Superior temporal gyrus (tissue), 1 donor: ENCODE measurements at regions not wholly inside any gene's neighbourhood (a gene's known extent, or its start where the extent isn't known, plus 50 kb on each side); places are given as distances from the start of the nearest gene placed in this dataset.
"Not testable (repeated sequence)": the region's sequence is repeated elsewhere in the genome, so short reads cannot be mapped to it uniquely, and the experiment has no call there.

Source experiments
- DNase-seq: peaks from one replicate; pipeline ENCODE4 v3.0.0-alpha.2; 2016; ENCODE audit errors: extremely low spot score

DNA sequence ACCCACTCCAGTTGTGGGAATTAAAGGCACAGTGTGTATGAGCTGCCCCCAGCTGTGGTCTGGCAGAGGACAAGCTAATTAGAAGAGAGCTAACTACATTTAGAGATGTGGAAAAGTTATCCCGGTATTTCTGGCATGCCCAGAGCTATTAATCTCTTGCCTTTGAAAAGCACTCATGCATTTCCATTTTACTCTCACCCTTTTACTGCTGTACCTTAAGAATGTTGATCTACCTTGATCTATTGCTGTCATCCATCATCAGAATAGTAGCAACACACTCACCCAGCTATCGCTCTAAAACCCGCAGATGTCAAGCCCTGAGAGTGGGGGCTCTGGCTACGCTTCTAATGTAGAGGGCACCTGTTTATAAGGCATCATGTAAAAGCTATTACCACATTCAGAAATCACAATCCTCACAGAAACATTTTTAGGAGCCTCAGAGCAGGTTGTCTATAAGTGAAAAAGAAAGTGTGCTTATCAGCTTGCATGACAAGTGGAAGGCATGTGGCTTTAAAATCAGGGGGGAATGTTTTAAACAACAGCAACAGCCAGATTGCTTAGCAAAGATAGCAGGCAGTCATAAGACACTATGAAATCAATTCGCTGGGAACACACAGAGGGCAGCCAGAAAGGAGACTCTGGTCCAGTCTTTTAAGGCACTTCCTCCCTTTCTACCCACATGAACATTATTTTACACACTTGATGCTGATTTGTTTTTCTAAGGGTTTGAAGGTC is 224.2 kb upstream of the IRS2 start:
- no peak for DNase-seq

DNA sequence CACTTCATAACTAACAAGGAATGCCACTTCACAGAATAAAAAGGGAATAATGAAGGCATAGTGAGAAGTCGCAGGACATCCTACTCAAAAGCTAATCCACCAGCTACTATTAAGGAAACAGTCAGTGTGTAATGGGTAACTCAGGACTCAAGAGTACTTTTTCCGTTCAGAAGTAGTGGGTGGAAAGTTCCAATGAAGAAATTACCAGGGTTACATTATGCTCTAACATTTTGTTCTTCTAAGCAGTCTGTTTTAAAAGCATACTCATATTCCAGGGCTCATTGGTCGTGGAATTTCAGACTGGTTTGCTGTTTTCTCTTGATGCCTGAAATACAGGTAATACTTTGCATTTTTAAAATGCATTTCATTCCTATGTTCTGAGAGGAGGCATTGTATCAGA is 222.4 kb upstream of the IRS2 start:
- no peak for DNase-seq

DNA sequence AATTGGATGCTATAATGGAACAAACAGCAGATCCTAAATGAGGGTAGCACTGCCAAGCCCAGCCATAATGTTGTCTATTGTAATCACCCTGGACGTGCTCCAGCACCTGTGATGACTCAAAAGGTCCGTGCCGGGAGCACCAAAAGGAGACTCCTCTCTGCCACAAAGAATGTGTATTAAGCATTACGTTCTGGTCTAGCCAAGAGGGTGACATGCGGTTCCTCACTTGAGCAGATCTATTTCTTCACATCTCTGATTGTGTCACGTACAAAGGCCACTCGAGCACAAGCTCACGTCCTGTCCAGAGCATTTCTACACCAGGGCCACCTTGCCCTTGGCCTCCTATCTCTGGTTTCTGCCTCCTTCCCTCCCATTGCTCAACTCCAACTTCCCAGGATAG is 219.9 kb upstream of the IRS2 start:
- DNase-seq: no peak

DNA sequence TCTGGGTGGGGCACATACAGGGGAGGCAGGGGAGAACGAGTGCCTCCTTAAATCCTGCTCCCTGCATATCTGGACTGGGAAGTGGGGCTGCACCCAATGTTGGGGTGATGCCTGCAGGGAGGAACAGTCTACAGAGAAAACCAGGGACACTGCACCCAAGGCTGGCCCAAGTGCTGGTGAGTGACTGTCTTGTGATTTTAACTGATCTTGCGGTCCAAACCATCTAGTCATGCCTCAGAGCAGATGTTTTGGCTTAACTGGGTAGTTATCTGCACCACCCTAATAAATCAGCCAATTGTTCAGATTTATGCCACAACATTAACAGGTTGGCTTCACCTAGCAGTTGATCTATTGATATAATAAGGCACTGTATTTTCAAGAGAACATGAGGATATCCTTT is 219.2 kb upstream of the IRS2 start:
- DNase-seq: no peak

DNA sequence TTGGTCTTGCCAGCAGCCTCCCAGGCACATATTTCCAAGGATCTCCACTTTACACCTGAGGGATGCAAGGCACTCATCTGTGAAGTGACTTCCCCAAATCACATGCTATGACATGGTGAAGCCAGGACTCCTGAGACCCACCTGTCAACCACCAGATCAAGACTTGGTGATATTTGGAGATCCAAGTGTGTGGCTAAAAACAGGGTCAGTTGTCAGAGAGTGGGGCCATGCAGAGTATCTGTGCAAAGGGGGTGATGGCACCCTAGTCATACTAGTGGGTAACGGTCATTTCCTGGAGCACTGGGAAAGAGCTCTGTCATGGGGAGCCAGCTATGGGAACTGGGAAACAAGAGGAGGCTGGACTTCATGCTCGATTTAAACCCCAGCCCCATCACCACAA is 218.4 kb upstream of the IRS2 start:
- no peak for DNase-seq

DNA sequence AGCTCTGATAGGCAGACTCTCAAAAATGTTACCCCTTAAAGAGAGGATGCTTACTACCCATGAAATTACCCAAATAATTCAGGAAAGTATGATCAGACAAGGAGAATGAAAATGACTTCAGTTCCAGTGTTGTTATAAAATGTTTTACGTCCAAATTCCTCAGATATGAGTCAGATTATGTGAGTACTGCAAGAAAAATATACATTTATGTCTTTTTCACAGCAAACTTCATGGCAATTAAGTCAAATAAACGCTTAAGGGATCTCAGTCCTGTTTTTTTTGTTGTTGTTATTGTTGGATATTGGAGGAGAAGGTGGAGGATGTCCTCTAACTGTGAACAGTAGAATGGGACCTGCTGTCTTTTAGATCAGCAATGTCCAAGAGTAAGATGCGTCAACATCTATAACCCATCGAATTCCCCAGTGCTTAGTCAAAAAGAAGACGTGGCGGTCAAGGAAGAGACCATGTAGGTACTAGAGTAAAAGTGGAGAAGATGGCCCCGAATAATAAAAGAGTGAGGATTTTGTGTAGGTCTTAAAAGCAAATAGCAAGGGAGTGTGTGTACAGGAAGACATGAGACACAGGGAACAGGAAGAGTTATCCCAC is 215.4 kb upstream of the IRS2 start:
- no peak for DNase-seq

DNA sequence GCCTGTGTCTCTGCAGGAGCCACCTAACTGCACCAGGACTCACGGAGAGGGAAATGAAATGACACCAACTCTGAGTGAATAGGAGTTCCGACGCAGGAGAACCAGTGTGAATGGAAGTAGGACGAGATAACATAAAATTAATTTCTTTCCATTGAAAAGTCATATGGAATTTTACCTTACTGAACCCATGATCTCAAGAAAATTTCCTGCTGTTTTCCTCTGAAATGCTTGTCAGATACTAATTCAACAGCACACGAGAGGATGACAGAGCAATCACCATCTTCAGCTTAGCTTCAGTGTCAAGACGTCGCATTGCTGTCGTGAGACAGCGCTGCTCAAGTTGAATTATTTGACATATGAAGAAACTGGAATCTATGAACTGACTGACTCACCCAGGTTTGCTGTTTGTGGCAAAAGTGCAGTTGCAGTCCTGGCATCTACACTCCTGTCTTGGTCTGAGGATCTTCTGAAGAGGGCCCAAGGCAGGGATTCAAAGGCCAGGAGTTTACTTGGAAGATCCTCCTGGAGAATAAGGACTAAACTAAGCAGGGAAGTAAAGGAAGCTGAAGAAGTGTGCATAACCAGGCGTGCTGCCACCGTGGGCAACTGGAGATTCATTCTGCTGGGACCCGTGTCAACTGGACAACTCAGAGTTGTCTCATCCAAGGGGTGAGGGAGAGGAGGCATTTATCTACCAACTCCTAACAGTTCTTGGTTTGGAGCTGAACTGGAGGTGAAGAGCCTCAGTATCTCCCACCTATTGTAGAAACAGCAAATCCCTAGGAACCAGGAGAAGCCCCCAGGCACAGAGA is 214.4 kb upstream of the IRS2 start:
- no peak for DNase-seq

DNA sequence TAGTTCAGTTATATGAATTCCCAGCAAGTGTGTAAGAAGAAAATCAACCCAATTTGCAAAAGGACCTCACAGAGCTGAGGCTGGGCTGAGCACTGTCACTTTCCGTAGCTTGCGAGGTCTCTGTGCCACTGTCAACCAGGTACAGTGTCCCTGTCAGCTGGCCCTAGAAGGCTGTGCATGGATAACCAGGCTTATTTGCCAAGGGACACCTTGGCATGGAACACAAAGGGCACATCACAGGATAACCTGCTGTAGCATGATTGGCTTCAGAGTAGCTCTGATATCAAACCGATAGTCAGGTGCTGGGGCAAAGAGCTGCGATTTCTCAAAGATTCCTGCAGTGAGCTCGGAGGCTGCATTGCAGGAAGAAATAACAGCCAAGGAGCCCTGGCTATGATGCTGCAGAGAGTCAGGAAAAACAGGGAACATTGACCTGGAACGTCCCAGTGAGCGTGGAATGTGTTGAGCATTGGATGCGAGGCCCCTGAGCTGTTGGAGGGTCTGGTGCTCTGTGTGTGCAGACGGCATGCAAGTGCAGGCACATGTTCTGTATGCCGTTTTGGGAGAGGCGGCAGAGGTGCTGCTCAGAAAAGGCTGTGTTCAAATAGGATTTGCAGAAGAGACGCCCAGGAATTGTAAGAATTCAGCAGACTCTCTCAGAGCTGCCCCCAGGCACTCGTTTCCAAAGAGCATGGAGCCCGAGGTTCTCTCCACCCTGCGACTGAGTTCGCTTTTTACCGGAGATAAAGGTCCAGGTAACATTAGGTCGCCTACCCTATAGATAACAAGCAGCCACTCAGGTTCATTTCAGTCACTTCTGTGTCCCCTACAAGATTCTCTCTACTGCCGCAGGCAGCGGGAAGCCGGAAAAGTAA is 213.5 kb upstream of the IRS2 start:
- no peak for DNase-seq

DNA sequence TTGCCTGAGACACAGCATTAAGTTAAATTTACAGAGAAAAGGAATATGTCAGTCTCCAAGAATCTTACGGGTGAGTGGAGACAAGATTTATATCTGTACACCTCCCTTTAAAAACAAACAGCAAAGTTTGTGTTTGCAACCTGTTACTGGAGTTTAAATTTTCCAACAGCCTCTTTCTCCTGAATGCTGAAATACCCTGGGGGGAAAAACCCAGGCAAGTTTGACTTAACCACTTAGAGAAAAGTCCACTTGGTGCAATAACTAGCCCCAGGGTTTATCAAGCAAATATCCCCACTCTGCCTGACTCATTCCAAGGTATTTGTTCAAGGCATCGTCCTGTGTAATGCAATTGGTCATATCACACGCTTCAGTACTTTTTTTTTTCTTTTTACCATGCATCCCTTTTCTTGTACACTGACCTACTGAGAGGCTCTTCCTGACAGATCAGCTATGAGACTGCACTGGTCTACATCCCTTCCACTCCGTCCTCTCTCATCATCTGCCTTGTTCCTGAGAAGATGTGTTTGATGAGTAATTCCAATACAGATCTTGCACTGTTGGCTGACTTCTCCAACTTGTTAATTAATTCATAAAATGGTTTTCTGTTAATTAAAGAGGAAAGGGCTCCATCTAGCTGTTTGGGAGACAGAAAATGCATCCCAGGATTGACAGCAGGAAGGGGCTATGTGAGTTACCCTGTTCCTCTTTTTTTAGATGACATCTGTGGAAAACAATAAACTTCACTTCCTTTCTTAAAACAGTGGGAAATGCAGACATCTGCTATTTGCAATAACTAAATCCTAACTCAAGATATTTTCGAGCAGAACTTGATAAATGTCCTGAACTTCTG is 212.5 kb upstream of the IRS2 start:
- DNase-seq: no peak

DNA sequence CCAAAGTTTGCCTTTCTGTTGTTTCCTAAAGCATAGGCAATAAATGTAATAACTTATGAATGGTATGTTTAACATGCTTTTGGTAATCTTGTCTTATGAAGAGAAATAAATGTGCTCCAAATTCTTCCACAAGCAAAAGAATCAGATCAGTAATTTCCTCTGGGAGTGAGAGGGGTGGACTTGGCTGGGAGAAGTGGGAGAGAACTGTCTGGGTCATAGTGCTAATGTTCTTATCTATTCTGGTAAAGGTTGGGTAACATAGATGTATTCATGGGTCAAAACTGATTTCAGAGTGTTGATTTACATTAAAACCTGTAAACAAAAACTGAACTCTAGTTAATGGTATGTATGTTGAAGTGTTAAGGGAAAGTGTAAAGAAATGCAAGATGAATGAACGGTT is 211.7 kb upstream of the IRS2 start:
- DNase-seq: no peak

DNA sequence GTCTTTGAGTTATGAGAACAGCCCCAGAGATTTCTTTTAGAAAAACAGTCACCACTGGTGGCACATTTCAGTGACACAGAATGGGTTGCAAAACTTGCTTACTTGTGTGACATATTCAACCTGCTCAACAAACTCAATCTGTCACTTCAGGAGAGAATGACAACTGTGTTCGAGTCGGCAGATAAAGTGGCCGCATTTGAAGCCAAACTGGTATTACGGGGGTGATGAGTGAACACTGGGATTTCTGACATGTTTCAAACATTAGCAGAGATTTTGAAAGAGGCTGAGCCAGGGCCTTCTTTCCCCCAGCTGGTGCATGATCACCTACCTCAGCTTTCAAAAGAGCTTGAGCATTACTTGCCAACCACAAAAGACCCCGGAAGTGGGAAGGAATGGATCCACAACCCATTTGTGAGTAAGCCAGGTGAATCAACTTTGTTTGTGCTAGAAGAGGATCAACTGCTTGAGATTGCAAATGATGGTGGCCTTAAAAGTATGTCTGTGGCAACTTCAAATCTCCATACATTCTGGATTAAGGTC is 210.7 kb upstream of the IRS2 start:
- DNase-seq: not testable (repeated sequence)

DNA sequence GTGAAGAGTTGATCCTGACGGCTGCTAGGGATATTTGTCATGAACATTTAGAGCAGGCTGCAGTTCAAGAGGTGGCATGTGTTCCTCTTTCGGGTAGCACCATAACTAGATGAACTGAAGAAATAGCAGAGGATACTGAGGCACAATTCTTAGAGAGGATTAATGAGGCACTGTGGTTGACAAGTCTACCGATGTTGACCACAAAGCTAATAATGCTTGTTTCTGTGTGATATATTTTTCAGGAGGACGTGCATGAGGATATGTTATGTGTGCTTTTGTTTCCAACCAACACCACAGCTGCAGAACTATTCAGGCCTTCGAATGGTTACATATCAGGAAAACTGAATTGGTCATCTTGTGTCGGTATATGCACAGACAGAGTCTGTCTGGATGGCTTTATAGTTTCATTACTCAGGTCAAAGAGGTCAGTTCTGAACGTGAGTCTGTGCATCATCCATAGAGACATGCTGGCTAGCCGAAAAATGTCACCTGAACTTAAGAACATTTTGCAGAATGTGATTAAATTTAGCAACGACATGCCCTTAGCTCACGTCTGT is 210.1 kb upstream of the IRS2 start:
- no peak for DNase-seq

DNA sequence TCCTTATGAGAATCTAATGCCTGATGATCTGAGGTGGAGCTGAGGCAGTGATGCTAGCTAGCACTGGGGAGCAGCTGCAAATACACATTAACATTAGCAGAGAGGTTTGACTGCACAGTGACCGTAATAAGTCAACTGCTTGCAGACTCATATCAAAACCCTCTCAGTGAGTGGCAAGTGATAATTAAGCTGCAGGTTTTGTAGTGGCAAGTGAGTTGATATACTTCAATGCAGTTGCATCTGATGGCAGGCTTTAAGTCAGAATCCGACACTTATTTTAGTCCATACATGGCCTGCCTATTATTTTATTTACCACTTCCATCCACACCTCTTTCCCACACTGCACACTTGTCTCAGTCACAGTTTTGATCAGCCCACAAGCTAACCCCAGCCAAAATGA is 209.2 kb upstream of the IRS2 start:
- DNase-seq: no peak

DNA sequence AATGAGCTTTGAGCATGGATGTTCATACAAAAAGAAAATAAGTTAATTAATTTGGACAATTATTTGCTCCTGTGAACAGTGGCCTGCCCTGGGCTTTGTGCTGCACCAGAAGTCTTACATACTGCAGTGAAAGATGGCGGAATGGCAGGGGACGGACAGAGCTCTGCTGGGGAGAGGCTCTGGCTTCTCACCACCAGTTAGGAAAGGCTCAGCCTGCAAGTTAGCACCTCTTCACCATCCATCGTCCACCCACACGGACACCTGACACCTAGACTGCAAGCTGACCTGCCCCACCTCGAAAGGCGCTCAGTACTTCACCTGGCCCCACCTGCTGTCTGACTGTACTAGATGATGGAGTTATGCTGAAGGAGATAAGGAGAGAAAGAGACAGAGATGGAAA is 203.9 kb upstream of the IRS2 start:
- DNase-seq: no peak

DNA sequence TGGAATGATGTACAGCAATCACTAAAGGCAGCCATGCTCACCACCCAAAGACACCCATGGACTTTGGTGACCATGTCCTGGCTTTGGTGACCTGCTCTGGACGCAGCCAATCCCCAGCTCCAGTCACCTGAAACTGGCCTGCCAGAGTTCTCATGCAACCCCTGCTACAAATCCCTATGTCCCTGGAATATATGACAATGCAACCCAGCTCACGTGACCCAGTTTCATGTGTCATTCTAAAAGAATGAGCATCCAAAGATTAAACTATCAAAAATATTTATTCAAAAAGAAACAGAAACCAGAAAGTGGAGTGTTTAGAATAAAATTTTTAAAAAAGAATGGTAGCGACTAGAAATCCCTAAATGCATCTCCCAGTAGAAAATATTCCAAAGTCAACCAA is 203.3 kb upstream of the IRS2 start:
- DNase-seq: no peak

DNA sequence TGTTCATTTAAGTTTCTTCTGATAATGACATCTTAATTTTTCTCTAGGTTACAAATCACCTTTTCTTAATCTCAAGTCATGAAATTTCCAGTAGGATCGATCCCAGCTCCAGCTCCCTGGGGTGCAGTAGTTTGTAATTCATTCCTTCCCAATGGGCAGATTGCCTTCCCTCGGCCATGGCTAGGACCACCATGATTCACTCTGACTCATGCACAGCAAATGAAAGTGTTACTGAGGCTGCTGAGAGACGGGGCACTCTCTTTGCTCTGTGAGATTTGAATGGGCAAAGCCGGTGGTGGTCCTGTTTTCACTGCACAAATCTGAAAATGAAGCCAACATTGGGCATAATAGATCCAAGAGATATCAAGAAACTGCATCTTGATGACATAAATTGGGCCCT is 202.8 kb upstream of the IRS2 start:
- no peak for DNase-seq

DNA sequence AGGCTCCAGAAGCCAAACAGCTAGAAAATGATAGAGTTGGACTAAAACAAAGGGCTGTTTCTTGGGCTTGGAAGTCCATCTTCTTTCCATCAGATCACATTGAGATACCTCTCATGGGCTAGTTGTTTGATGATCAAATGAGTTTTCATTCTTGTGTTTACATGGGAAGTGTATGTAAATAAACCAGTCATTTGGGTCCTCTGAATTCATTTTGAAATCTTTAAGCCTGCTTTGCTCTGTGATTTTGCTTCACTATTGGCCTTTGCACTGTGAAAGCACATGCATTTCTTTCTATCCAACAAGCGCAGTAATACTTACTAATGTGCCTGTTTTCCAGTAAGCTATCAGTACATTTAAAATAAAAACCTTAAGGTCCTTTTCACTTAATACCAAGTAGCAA is 200.5 kb upstream of the IRS2 start:
- no peak for DNase-seq

DNA sequence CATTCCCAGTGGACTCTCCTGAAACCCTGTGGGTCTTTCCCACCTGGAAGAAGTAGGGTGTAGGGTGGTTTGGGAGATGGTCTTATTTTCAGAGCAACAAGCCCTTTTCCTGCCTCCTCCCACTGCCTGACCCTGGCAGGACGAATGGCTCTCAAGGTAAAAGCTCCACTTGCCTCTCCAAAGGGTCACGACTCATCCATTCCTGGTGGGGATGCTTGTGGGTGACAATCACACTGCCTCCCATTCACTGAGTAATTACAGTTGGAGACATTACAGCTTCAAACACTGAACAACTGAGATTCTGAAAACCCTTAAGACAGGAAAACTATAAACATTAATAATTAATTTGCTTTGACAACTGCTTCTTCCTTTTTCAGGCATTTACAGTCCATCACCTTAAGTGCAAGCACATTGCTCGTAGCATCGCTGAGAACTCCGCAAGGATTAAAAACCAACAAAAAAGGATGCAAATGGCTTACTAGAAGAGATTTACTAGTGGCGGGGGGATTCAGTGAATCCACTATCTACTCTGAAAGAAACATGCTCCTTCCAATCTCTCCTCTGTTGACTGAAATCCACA is 199.6 kb upstream of the IRS2 start:
- DNase-seq: no peak

DNA sequence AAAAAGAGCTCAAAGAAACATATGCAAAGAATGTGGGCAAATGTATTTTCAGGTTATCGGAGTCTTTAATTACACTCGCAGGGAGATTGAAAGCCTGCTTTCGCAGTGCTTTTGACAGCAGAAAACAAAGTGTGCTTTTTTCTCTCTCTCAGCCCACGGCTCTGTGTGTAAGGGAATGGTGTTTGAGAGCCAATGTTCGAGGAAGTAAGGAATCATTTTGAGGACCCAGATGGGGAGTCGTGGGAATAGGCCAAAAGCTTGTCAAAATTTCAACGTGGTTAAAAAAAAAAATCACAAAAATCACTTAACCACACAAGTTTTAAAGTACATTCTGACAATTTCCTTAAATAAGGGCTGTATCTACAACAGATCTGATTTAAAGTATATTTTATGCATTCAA is 197.1 kb upstream of the IRS2 start:
- peak; percentile 51 for DNase-seq

DNA sequence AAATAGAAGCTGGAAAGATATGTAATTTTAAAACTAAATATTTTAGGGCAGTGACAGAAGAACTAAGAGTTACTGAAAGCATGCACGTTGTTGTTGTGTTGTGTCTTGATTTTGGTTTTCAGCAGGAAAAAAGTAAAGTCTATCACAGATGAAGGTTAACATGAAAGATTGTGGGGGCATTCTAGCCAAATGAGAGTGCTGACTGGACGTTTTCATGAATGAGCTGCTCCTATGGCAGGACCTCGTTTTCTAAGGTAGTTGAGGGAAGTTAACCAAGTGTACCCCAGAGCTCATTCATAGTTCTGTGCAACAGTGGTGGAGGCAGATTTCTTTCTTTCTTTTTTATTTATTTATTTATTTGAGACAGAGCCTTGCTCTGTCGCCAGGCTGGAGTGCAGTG is 194.6 kb upstream of the IRS2 start:
- DNase-seq: no peak
